ENCODE measurements at regions not wholly inside any gene's neighbourhood (a gene's known extent, or its start where the extent isn't known, plus 50 kb on each side); places are given as distances from the start of the nearest gene placed in this dataset.

DNA sequence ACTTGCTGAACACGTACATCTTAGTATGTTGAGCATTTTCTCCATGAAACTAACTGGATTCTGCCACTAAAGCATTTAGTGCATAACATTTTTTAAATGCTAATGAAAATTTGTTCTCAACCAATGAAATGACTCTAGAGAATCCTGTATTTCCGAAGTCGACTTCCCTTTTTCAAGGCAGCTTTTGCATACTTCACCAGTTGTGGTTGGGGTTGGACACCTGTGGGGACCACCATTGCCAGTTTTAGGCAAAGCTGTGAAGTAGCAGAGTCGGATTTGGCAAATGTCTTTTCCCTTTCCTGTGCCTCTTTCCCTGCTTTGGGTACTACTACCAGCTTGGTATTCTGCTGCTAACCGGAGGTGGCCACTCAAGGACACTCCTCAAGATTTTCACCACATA, 349.2 kb downstream of the BCAT1 start:
- intact Hi-C loops (cut with micrococcal nuclease; ENCODE audit: unreplicated experiment) (loop anchor here (5.0 kb wide), 1 partner anchor 1392 kb away; no protein-coding TSS in a partner anchor), in situ Hi-C loops (cut with HindIII; ENCODE audit: extremely low pct_ligation_motif_present, low pct_unique_long_range_greater_than_20kb) (loop anchor here (10.0 kb wide), 1 partner anchor 175 kb away; no protein-coding TSS in a partner anchor)
- H3K27me3 ChIP-seq (ENCODE audit: control insufficient read depth in 1 of 2, insufficient read depth in 2 of 2, low read length in 2 of 2) = no peaks in the 10 kb centered on the region
- H2AFZ ChIP-seq (ENCODE audit: low read length) = no peak overlapping the region
- no peak overlapping the region for H3K9ac ChIP-seq (ENCODE audit: insufficient read depth, low read depth, low read length)
- 61% methylated on average over 5 of the region's 5 CpGs for WGBS (ENCODE audit: low lambda C conversion rate)
- POLR2A ChIA-PET = no interaction called here
- TF ChIP-seq POLR2AphosphoS2 (IDR thresholded peaks at IDR 0.05; ENCODE audit: low read depth, low read length) (no peak), ZNF138 (CRISPR knock-in tag; IDR thresholded peaks at IDR 0.05; ENCODE audit: low read depth) (no peak), TMF1 (CRISPR knock-in tag; IDR thresholded peaks at IDR 0.05; ENCODE audit: low read depth) (no peak), MEIS1 (CRISPR knock-in tag; IDR thresholded peaks at IDR 0.05; ENCODE audit: borderline replicate concordance) (no peak), ZNF883 (CRISPR knock-in tag; IDR thresholded peaks at IDR 0.05; ENCODE audit: not compliant biosample characterization) (no peak), ZNF672 (CRISPR knock-in tag; IDR thresholded peaks at IDR 0.05) (no peak), KLF11 (CRISPR knock-in tag; IDR thresholded peaks at IDR 0.05) (no peak), ASH2L (IDR thresholded peaks at IDR 0.05; ENCODE audit: insufficient read length, low read depth, low read length) (no peak), MZF1 (CRISPR knock-in tag; IDR thresholded peaks at IDR 0.05; ENCODE audit: borderline replicate concordance) (no peak), SMARCE1 (IDR thresholded peaks at IDR 0.05; ENCODE audit: borderline replicate concordance) (no peak)
- TF ChIP-seq, protein P1, sequence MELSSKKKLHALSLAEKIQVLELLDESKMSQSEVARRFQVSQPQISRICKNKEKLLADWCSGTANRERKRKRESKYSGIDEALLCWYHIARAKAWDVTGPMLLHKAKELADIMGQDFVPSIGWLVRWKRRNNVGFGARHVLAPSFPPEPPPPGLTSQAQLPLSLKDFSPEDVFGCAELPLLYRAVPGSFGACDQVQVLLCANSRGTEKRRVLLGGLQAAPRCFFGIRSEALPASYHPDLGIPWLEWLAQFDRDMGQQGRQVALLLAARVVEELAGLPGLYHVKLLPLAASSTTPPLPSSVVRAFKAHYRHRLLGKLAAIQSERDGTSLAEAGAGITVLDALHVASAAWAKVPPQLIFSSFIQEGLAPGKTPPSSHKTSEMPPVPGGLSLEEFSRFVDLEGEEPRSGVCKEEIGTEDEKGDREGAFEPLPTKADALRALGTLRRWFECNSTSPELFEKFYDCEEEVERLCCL (CRISPR knock-in tag; IDR thresholded peaks at IDR 0.05; ENCODE audit: borderline replicate concordance) = no peak
- TF ChIP-seq, protein P2, sequence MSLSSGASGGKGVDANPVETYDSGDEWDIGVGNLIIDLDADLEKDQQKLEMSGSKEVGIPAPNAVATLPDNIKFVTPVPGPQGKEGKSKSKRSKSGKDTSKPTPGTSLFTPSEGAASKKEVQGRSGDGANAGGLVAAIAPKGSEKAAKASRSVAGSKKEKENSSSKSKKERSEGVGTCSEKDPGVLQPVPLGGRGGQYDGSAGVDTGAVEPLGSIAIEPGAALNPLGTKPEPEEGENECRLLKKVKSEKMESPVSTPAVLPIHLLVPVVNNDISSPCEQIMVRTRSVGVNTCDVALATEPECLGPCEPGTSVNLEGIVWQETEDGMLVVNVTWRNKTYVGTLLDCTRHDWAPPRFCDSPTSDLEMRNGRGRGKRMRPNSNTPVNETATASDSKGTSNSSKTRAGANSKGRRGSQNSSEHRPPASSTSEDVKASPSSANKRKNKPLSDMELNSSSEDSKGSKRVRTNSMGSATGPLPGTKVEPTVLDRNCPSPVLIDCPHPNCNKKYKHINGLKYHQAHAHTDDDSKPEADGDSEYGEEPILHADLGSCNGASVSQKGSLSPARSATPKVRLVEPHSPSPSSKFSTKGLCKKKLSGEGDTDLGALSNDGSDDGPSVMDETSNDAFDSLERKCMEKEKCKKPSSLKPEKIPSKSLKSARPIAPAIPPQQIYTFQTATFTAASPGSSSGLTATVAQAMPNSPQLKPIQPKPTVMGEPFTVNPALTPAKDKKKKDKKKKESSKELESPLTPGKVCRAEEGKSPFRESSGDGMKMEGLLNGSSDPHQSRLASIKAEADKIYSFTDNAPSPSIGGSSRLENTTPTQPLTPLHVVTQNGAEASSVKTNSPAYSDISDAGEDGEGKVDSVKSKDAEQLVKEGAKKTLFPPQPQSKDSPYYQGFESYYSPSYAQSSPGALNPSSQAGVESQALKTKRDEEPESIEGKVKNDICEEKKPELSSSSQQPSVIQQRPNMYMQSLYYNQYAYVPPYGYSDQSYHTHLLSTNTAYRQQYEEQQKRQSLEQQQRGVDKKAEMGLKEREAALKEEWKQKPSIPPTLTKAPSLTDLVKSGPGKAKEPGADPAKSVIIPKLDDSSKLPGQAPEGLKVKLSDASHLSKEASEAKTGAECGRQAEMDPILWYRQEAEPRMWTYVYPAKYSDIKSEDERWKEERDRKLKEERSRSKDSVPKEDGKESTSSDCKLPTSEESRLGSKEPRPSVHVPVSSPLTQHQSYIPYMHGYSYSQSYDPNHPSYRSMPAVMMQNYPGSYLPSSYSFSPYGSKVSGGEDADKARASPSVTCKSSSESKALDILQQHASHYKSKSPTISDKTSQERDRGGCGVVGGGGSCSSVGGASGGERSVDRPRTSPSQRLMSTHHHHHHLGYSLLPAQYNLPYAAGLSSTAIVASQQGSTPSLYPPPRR (CRISPR knock-in tag; IDR thresholded peaks at IDR 0.05; ENCODE audit: borderline replicate concordance) = no peak
- TF ChIP-seq, protein P3, sequence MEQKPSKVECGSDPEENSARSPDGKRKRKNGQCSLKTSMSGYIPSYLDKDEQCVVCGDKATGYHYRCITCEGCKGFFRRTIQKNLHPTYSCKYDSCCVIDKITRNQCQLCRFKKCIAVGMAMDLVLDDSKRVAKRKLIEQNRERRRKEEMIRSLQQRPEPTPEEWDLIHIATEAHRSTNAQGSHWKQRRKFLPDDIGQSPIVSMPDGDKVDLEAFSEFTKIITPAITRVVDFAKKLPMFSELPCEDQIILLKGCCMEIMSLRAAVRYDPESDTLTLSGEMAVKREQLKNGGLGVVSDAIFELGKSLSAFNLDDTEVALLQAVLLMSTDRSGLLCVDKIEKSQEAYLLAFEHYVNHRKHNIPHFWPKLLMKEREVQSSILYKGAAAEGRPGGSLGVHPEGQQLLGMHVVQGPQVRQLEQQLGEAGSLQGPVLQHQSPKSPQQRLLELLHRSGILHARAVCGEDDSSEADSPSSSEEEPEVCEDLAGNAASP (CRISPR knock-in tag; IDR thresholded peaks at IDR 0.05; ENCODE audit: borderline replicate concordance) = no peak
- TF ChIP-seq, protein P4, sequence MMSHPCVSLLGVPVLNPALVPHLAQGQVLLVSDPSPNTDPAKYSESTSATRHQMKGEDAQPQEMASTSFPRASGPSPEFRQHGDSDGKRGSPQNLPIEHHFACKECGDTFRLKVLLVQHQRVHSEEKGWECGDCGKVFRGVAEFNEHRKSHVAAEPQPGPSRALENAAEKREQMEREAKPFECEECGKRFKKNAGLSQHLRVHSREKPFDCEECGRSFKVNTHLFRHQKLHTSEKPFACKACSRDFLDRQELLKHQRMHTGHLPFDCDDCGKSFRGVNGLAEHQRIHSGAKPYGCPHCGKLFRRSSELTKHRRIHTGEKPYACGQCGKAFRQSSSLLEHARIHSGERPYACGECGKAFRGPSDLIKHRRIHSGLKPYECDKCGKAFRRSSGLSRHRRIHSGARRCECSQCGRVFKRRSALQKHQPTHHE (CRISPR knock-in tag; IDR thresholded peaks at IDR 0.05; ENCODE audit: borderline replicate concordance) = no peak
- DNase-seq (ENCODE audit: low spot score) (no peak), FAIRE-seq (no peak), ATAC-seq (no peak)
- BruUV-seq (replicated peaks) = no TSS peak
- no peaks in the 10 kb centered on the region for H3K79me2 ChIP-seq (ENCODE audit: insufficient read depth, low read length)
- H4K20me1 ChIP-seq (ENCODE audit: insufficient read depth, low read length) = no peaks in the 10 kb centered on the region
- CTCF ChIA-PET (ENCODE audit: low intra/inter-chr PET ratio, low total read pairs) = no interaction called here
- no peak overlapping the region for H3K4me2 ChIP-seq (ENCODE audit: low read depth, low read length)
- no peaks in the 10 kb centered on the region for H3K36me3 ChIP-seq (replicated peaks in 1 of 2; ENCODE audit: control insufficient read depth in 1 of 2, insufficient read depth in 2 of 2, low read length in 2 of 2)
- H3K27ac ChIP-seq (ENCODE audit: extremely low read length, insufficient read depth, low read length) = no peak overlapping the region
- H3K9me3 ChIP-seq (ENCODE audit: low read length) = no peaks in the 10 kb centered on the region
- H3K4me1 ChIP-seq (ENCODE audit: insufficient read depth, low read length) = no peaks in the 10 kb centered on the region
- no peak overlapping the region for H3K4me3 ChIP-seq (replicated peaks in 1 of 3; ENCODE audit: insufficient read depth in 1 of 3, low read depth in 2 of 3, low read length in 3 of 3)

All from HepG2 (cell line).